Sciatic nerve (tissue), 2 donors: ENCODE measurements at regions not wholly inside any gene's neighbourhood (a gene's known extent, or its start where the extent isn't known, plus 50 kb on each side); places are given as distances from the start of the nearest gene placed in this dataset.

Experiments used
- ATAC-seq: fragments of 200-7000 bp; cut with Tn5 transposase; one replicate; pipeline ENCODE4 v1.9.1; 2020; ENCODE audit warnings: mild to moderate bottlenecking, moderate library complexity
- DNase-seq: peaks from one replicate; pipeline ENCODE4 v3.0.0-alpha.2; 2020; ENCODE audit warnings: low spot score
- intact Hi-C: fragments of 100-400 bp; cut with DNase I; formaldehyde crosslinking; loops from one replicate; pipeline ENCODE4 v1.14.2; 2022
- donor health status: DM: no; HTN: no; CAD: no.
- donor health status: DM: no; HTN: no; CAD: no.

GRCh38 chr4:27315625-27316024, 455.0 kb downstream of the STIM2 start:
- intact Hi-C loops: no loop called here
- DNase-seq (no peak), ATAC-seq (no peak)

- intact Hi-C loops: no loop called here
- ATAC-seq: no peak
- DNase-seq: no peak
These were observed 455.5 kb downstream of the STIM2 start for GRCh38 chr4:27316176-27316575.

GRCh38 chr4:27318740-27319139, 458.1 kb downstream of the STIM2 start:
- ATAC-seq (no peak), DNase-seq (no peak)
- intact Hi-C loops: no loop called here

- no peak for DNase-seq
- no peak for ATAC-seq
- intact Hi-C loops: no loop called here
These were observed 466.4 kb downstream of the STIM2 start for GRCh38 chr4:27326991-27327390.

- DNase-seq (no peak), ATAC-seq (no peak)
- intact Hi-C loops: no loop called here
These were observed 467.0 kb downstream of the STIM2 start for GRCh38 chr4:27327421-27328181.

- intact Hi-C loops: no loop called here
- DNase-seq: no peak
- ATAC-seq: no peak
These were observed 477.9 kb downstream of the STIM2 start for GRCh38 chr4:27338530-27338929.

GRCh38 chr4:27343411-27343810, 482.8 kb downstream of the STIM2 start:
- intact Hi-C loops: no loop called here
- DNase-seq (no peak), ATAC-seq (no peak)

GRCh38 chr4:27350161-27350560, 489.5 kb downstream of the STIM2 start:
- ATAC-seq: no peak
- no peak for DNase-seq
- intact Hi-C loops: no loop called here

- intact Hi-C loops: no loop called here
- DNase-seq: no peak
- no peak for ATAC-seq
These were observed 496.6 kb downstream of the STIM2 start for GRCh38 chr4:27357283-27357682.

- intact Hi-C loops: no loop called here
- ATAC-seq: no peak
- DNase-seq: no peak
These were observed 497.6 kb downstream of the STIM2 start for GRCh38 chr4:27358269-27358668.

- DNase-seq (no peak), ATAC-seq (no peak)
- intact Hi-C loops: no loop called here
These were observed 499.5 kb downstream of the STIM2 start for GRCh38 chr4:27360131-27360530.

GRCh38 chr4:27360790-27361267, 500.2 kb downstream of the STIM2 start:
- intact Hi-C loops: no loop called here
- no peak for ATAC-seq
- DNase-seq: no peak

- intact Hi-C loops: no loop called here
- ATAC-seq (no peak), DNase-seq (no peak)
These were observed 503.9 kb downstream of the STIM2 start for GRCh38 chr4:27364509-27364908.

GRCh38 chr4:27366104-27366823, 505.6 kb downstream of the STIM2 start:
- ATAC-seq (no peak), DNase-seq (no peak)
- intact Hi-C loops: no loop called here

GRCh38 chr4:27368781-27369180, 508.1 kb downstream of the STIM2 start:
- ATAC-seq (no peak), DNase-seq (no peak)
- intact Hi-C loops: no loop called here

GRCh38 chr4:27381815-27382214, 521.2 kb downstream of the STIM2 start:
- no peak for DNase-seq
- no peak for ATAC-seq
- intact Hi-C loops: no loop called here

- DNase-seq (no peak), ATAC-seq (no peak)
- intact Hi-C loops: no loop called here
These were observed 527.1 kb downstream of the STIM2 start for GRCh38 chr4:27387711-27388110.

- no peak for DNase-seq
- intact Hi-C loops: no loop called here
- no peak for ATAC-seq
These were observed 537.2 kb downstream of the STIM2 start for GRCh38 chr4:27397886-27398285.

GRCh38 chr4:27398631-27399310, 538.1 kb downstream of the STIM2 start:
- ATAC-seq (no peak), DNase-seq (no peak)
- intact Hi-C loops: no loop called here

- intact Hi-C loops: no loop called here
- no peak for ATAC-seq
- DNase-seq: no peak
These were observed 547.0 kb downstream of the STIM2 start for GRCh38 chr4:27407616-27408015.
